CD4-positive, alpha-beta T cell treated with Interferon alpha-2 for 1 hour (primary cell): ENCODE measurements at regions not wholly inside any gene's neighbourhood (a gene's known extent, or its start where the extent isn't known, plus 50 kb on each side); places are given as distances from the start of the nearest gene placed in this dataset.
"Not testable (repeated sequence)": the region's sequence is repeated elsewhere in the genome, so short reads cannot be mapped to it uniquely, and the experiment has no call there.

Experiments
- DNase-seq, 2 donors: peaks; one replicate each; pipeline ENCODE4 v3.0.0-alpha.2; 2020 to 2022

DNA sequence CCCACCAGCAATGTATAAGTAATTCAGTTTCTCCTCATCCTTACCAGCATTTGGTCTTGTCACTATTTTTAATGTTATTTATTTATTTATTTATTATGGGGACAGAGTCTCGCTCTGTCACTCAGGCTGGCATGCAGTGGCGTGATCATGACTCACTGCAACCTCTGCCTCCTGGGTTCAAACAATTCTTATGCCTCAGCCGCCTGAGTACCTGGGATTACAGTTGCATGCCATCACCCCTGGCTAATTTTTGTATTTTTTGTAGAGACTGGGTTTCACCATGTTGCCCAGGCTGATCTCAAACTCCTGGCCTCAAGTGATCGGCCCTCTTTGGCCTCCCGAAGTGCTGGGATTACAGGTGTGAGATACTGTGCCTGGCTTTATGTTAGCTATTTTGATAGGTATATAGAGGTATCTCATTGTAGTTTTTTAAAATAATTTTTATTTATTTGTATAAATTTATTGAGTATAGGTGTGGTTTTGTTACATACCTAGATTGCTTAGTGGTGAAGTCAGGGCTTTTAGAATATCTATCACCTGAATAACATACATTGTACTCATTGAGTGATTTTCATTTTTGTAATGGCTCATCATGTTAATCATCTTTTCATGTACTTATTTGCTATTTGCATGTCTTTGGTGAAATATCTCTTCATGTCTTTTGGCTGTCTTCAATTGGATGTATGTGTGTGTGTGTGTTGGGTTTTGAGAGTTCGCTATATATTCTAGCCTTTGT, 53.3 kb downstream of the TANC2 start:
- DNase-seq, result no peak

GRCh38 chr17:63022567-63022966, 56.5 kb downstream of the TANC2 start:
- DNase-seq, result no peak

- no peak for DNase-seq
Observed at GRCh38 chr17:63023049-63023448, 57.0 kb downstream of the TANC2 start.

DNA sequence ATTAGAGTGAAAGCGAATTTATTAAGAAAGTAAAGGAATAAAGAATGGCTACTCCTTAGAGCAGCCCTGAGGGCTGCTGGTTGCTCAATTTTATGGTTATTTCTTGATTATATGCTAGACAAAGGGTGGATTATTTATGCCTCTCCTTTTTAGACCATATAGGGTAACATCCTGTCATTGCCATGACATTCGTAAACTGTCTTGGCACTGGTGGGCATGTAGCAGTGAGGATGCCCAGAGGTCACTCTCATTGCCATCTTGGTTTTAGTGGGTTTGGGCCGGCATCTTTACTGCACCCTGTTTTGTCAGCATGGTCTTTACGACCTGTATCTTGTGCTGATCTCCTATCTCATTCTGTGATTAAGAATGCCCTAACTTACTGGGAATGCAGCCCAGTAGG, 58.2 kb downstream of the TANC2 start:
- no peak for DNase-seq

GRCh38 chr17:63024716-63025115, 58.7 kb downstream of the TANC2 start:
- DNase-seq, result no peak

GRCh38 chr17:63025637-63026036, 59.6 kb downstream of the TANC2 start:
- not testable (repeated sequence) for DNase-seq

DNA sequence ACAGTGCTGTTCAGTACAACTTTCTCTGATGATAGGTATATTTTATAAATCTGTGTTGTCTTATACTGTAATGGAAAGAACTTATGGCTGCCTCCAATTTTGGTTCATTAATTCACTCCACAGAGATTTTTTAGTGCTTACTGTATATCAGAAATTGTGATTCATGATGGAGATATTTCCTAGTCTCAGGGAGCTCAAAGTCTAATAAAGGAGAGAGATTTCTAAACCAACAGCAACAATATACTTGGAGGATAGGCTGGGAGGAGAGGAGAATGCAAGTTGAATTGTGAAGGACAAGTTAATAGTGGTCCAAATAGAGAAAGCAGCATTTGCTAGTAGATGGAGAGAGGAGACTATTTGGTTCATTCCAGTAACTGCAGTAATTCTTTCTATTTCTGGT, 63.5 kb downstream of the TANC2 start:
- DNase-seq, result no peak

- DNase-seq, result no peak
Observed at GRCh38 chr17:63032142-63032541, 66.1 kb downstream of the TANC2 start.

DNA sequence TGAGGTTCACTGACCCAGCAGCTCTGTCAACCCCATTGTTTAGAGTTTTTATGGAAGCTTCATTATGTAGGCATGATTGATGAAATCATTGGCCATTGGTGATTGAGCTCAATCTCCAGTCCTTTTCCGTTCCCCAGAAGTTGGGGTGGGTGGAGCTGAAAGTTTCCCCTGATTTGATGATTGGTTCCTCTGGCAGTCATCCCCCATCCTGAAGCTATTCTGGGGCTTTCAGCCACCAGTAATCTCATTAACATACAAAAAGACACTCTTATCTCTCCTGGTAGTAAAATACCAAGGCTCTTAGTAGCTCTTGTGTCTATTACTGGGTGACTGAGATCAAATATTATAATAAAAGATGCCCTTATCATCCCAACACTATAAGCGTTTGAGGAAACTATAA, 67.1 kb downstream of the TANC2 start:
- no peak for DNase-seq

GRCh38 chr17:63035271-63035670, 69.2 kb downstream of the TANC2 start:
- no peak for DNase-seq

DNA sequence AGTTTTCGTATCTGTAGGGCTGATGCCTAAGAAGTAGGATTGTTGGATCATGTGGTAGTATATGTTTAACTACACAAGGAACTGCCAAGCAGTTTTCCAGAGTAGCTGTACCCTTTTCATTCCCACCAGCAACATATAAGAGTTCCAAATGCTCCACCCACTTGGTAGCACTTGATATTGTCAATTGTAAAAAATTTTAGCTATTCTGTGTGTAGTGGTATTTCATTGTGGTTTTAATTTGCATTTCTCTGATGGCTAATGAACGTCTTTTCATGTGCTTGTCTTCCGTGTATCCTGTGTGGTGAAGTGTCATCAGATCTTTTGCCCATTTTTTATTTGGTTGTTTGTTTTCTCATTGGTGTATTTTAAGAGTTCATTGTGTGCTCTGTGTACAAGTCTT, 69.7 kb downstream of the TANC2 start:
- no peak for DNase-seq

- no peak for DNase-seq
Observed at GRCh38 chr17:63039342-63039741, 73.3 kb downstream of the TANC2 start.

GRCh38 chr17:63039899-63040602, 74.0 kb downstream of the TANC2 start:
- DNase-seq, result no peak

- DNase-seq, result no peak
Observed at GRCh38 chr17:63040816-63041215, 74.8 kb downstream of the TANC2 start.

GRCh38 chr17:63041251-63041650, 75.2 kb downstream of the TANC2 start:
- no peak for DNase-seq

- DNase-seq, result no peak
Observed at GRCh38 chr17:63041722-63042121, 75.7 kb downstream of the TANC2 start.

GRCh38 chr17:63042256-63042812, 76.3 kb downstream of the TANC2 start:
- no peak for DNase-seq

GRCh38 chr17:63057560-63057959, 91.5 kb downstream of the TANC2 start:
- DNase-seq, result not testable (repeated sequence)

- no peak for DNase-seq
Observed at GRCh38 chr17:63066158-63066813, 100.3 kb downstream of the TANC2 start.

- no peak for DNase-seq
Observed at GRCh38 chr17:63069245-63069644, 103.2 kb downstream of the TANC2 start.

DNA sequence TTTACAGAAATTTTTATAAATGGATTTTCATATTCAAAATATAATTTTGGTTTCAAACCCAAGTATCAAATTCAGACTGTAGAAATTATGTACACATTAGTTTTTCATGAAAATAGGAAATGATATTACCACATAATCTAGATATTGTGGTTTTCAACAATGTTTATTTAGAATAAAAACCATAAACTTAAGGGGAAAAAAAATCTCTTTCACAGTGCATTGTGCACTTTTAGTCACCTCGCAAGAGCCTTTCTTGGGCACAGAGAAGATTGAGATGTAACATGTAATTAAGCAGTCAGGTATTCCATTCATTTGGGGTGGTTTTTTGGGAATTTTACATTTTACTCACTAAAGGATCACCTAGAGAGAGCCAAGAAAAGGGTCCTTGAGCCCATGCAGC, 104.0 kb downstream of the TANC2 start:
- DNase-seq, result no peak

DNA sequence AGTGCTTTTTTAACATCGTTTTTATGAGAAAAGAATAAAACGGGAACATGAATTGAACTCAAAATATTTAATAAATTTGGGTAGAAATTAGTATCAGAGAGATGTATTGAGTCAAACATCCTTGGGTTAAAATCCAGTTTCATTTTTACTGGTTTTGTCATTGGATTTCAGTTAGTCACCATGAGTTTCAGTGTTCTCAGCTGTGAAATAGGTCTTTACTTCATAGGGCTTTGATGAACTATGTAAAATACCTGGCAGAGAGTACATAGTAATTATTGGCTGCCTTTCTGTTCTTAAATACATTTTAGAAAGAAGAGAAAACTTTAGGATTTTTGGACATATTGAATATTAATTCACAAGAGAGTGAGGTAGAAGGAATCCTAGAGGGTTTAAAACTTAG, 105.8 kb downstream of the TANC2 start:
- DNase-seq, result no peak

- no peak for DNase-seq
Observed at GRCh38 chr17:63075969-63076368, 109.9 kb downstream of the TANC2 start.

GRCh38 chr17:63078707-63079106, 112.7 kb downstream of the TANC2 start:
- DNase-seq, result no peak
